ENCODE measurements at regions not wholly inside any gene's neighbourhood (a gene's known extent, or its start where the extent isn't known, plus 50 kb on each side); places are given as distances from the start of the nearest gene placed in this dataset.

DNA sequence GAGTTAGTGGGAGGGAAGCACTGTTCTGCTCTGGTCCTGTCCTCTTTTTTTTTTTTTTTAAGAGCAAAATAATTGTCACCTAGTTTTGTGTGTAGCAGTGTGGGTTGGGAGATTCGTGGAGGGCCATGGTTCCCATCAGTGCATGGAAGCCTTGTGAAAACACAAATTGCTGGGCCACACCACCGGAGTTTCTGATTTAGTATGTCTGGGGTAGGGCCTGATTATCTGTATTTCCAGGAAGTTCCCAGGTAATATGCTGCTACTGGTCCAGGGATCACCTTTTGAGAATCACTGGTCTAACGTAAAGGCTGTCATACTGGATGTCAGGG, 191.3 kb downstream of the GATA3 start:
- no peaks in the 10 kb centered on the region for H3K27me3 ChIP-seq
- H3K36me3 ChIP-seq: no peaks in the 10 kb centered on the region
- H3K27ac ChIP-seq: no peak overlapping the region
- TF ChIP-seq POLR2A (IDR thresholded peaks at IDR 0.05): no peak
- TF ChIP-seq, protein P1, sequence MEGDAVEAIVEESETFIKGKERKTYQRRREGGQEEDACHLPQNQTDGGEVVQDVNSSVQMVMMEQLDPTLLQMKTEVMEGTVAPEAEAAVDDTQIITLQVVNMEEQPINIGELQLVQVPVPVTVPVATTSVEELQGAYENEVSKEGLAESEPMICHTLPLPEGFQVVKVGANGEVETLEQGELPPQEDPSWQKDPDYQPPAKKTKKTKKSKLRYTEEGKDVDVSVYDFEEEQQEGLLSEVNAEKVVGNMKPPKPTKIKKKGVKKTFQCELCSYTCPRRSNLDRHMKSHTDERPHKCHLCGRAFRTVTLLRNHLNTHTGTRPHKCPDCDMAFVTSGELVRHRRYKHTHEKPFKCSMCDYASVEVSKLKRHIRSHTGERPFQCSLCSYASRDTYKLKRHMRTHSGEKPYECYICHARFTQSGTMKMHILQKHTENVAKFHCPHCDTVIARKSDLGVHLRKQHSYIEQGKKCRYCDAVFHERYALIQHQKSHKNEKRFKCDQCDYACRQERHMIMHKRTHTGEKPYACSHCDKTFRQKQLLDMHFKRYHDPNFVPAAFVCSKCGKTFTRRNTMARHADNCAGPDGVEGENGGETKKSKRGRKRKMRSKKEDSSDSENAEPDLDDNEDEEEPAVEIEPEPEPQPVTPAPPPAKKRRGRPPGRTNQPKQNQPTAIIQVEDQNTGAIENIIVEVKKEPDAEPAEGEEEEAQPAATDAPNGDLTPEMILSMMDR (IDR thresholded peaks at IDR 0.05): no peak
- no peaks in the 10 kb centered on the region for H3K4me1 ChIP-seq
- DNase-seq: no peak
- no peak overlapping the region for H3K4me3 ChIP-seq
- peaks cover 0 to 3% (median 0%) of the 10 kb centered on the region in 4 donors for H3K9me3 ChIP-seq

DNA sequence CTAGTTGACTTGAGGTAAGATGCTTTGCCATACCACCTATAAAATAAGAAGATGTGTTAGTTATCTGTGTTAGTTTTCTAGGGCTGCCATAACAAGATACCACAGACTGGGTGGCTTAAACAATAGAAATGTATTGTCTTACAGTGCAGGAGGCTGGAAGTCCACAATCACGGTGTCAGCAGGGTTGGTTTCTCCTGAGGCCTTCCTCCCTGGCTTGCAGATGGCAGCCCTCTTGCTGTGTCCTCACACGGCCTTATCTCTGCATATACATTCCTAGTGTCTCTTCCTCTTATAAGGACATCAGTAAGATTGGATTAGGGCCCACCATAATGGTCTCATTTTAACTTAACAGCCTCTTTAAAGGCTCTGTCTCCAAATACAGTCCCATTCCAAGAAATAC, 192.1 kb downstream of the GATA3 start:
- no peaks in the 10 kb centered on the region for H3K4me1 ChIP-seq
- H3K27ac ChIP-seq: no peak overlapping the region
- no peaks in the 10 kb centered on the region for H3K36me3 ChIP-seq
- no peaks in the 10 kb centered on the region for H3K27me3 ChIP-seq
- no peak overlapping the region for H3K4me3 ChIP-seq
- TF ChIP-seq POLR2A (IDR thresholded peaks at IDR 0.05): no peak
- TF ChIP-seq, protein P1 (IDR thresholded peaks at IDR 0.05): no peak
- DNase-seq: no peak
- H3K9me3 ChIP-seq: peaks cover 0 to 3% (median 0%) of the 10 kb centered on the region in 4 donors

DNA sequence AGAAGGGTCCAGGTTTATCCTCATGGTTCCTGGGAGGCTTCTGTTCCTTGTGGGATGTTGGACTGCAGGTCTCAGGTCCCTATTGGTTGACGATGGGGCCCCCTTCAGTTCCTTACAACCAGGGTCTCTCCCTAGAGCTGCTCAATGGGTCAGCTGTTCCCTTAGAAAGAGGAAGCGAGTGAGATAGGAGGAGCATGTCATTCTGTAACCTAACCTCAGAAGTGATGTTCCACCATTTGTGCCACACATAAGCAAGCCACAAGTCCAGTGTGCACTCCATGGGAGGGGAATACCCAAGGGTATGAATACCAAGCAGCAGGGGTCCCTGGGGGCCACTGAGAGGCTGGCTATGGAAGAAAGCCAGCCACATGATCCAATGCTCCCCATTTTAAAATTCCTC, 192.7 kb downstream of the GATA3 start:
- no peak for DNase-seq
- H3K27ac ChIP-seq: no peak overlapping the region
- TF ChIP-seq, protein P1 (IDR thresholded peaks at IDR 0.05): no peak
- TF ChIP-seq POLR2A (IDR thresholded peaks at IDR 0.05): no peak
- H3K9me3 ChIP-seq: peaks cover 0 to 3% (median 0%) of the 10 kb centered on the region in 4 donors
- no peaks in the 10 kb centered on the region for H3K36me3 ChIP-seq
- no peak overlapping the region for H3K4me3 ChIP-seq
- no peaks in the 10 kb centered on the region for H3K27me3 ChIP-seq
- no peaks in the 10 kb centered on the region for H3K4me1 ChIP-seq

DNA sequence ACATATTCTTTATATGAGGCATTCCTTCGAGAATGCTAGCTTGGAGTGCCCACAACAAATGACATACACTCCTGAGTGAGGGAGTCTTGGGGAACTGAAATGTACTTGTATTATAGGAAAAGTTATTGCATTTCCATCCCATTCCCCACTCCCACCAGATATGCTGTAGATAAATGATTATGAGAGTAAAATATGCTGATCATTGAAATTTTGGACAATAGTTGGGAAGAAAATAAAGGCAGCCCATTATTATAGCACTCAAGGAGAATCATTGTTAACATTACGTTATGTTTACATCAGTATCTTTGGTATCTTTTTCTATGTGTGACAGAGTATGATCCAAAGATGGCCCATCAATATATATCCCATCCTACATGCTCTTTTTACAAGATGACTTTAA, 194.4 kb downstream of the GATA3 start:
- TF ChIP-seq, protein P1 (IDR thresholded peaks at IDR 0.05): no peak
- no peak for TF ChIP-seq POLR2A (IDR thresholded peaks at IDR 0.05)
- Histone ChIP-seq H3K4me3 (no peak overlapping the region), H3K4me1 (no peaks in the 10 kb centered on the region), H3K27me3 (no peaks in the 10 kb centered on the region), H3K36me3 (no peaks in the 10 kb centered on the region), H3K27ac (no peak overlapping the region), H3K9me3 (peaks cover 0 to 3% (median 0%) of the 10 kb centered on the region in 4 donors)
- DNase-seq: no peak

GRCh38 chr10:8254350-8254749, 199.9 kb downstream of the GATA3 start:
- Histone ChIP-seq H3K4me1 (no peaks in the 10 kb centered on the region), H3K4me3 (no peak overlapping the region), H3K27me3 (no peaks in the 10 kb centered on the region), H3K9me3 (no peaks in the 10 kb centered on the region), H3K36me3 (no peaks in the 10 kb centered on the region), H3K27ac (no peak overlapping the region)
- no peak for TF ChIP-seq POLR2A (IDR thresholded peaks at IDR 0.05)
- TF ChIP-seq, protein P1 (IDR thresholded peaks at IDR 0.05): no peak
- no peak for DNase-seq

GRCh38 chr10:8255301-8255700, 200.8 kb downstream of the GATA3 start:
- DNase-seq: no peak
- Histone ChIP-seq H3K36me3 (no peaks in the 10 kb centered on the region), H3K9me3 (no peaks in the 10 kb centered on the region), H3K4me3 (no peak overlapping the region), H3K27me3 (no peaks in the 10 kb centered on the region), H3K27ac (no peak overlapping the region), H3K4me1 (no peaks in the 10 kb centered on the region)
- TF ChIP-seq POLR2A (IDR thresholded peaks at IDR 0.05): no peak
- TF ChIP-seq, protein P1 (IDR thresholded peaks at IDR 0.05): no peak
